GM20431 (cell line): ENCODE measurements at regions not wholly inside any gene's neighbourhood (a gene's known extent, or its start where the extent isn't known, plus 50 kb on each side); places are given as distances from the start of the nearest gene placed in this dataset.

ENCODE experiments used
- in situ Hi-C: fragments of 300-500 bp; cut with MseI, MboI; formaldehyde crosslinking; loops from one replicate; pipeline ENCODE4 v1.15.0; 2020; ENCODE audit warnings: low sequenced_read_pairs; ENCODE audit not compliant: unreplicated experiment

GRCh38 chr7:10040674-10041073, 933.0 kb upstream of the PHF14 start:
- in situ Hi-C loops: no loop called here

- in situ Hi-C loops: no loop called here
Measured at GRCh38 chr7:10070899-10071298, 902.8 kb upstream of the PHF14 start.

- in situ Hi-C loops: no loop called here
Measured at GRCh38 chr7:10075866-10076265, 897.8 kb upstream of the PHF14 start.

- in situ Hi-C loops: no loop called here
Measured at GRCh38 chr7:10076660-10077300, 896.9 kb upstream of the PHF14 start.

- in situ Hi-C loops: no loop called here
Measured at GRCh38 chr7:10079572-10079971, 894.1 kb upstream of the PHF14 start.

GRCh38 chr7:10082896-10083295, 890.8 kb upstream of the PHF14 start:
- in situ Hi-C loops: no loop called here

- in situ Hi-C loops: no loop called here
Measured at GRCh38 chr7:10083766-10084165, 889.9 kb upstream of the PHF14 start.

GRCh38 chr7:10085231-10085630, 888.4 kb upstream of the PHF14 start:
- in situ Hi-C loops: no loop called here

GRCh38 chr7:10100572-10100971, 873.1 kb upstream of the PHF14 start:
- in situ Hi-C loops: no loop called here

GRCh38 chr7:10101351-10101750, 872.3 kb upstream of the PHF14 start:
- in situ Hi-C loops: no loop called here

- in situ Hi-C loops: no loop called here
Measured at GRCh38 chr7:10104292-10104691, 869.4 kb upstream of the PHF14 start.

- in situ Hi-C loops: no loop called here
Measured at GRCh38 chr7:10106609-10107008, 867.1 kb upstream of the PHF14 start.

GRCh38 chr7:10116511-10116910, 857.2 kb upstream of the PHF14 start:
- in situ Hi-C loops: no loop called here

- in situ Hi-C loops: no loop called here
Measured at GRCh38 chr7:10117815-10118214, 855.9 kb upstream of the PHF14 start.

- in situ Hi-C loops: no loop called here
Measured at GRCh38 chr7:10120936-10121335, 852.7 kb upstream of the PHF14 start.

- in situ Hi-C loops: no loop called here
Measured at GRCh38 chr7:10121631-10122030, 852.0 kb upstream of the PHF14 start.

GRCh38 chr7:10122551-10123100, 851.0 kb upstream of the PHF14 start:
- in situ Hi-C loops: no loop called here

- in situ Hi-C loops: no loop called here
Measured at GRCh38 chr7:10128748-10129147, 844.9 kb upstream of the PHF14 start.

- in situ Hi-C loops: no loop called here
Measured at GRCh38 chr7:10138087-10138854, 835.4 kb upstream of the PHF14 start.

GRCh38 chr7:10146271-10146670, 827.4 kb upstream of the PHF14 start:
- in situ Hi-C loops: no loop called here

GRCh38 chr7:10156972-10157371, 816.7 kb upstream of the PHF14 start:
- in situ Hi-C loops: no loop called here

- in situ Hi-C loops: no loop called here
Measured at GRCh38 chr7:10181996-10182395, 791.7 kb upstream of the PHF14 start.
